ENCODE measurements at regions not wholly inside any gene's neighbourhood (a gene's known extent, or its start where the extent isn't known, plus 50 kb on each side); places are given as distances from the start of the nearest gene placed in this dataset.

- TF ChIP-seq REST (IDR thresholded peaks at IDR 0.05) (no peak), HMGXB4 (CRISPR knock-in tag; IDR thresholded peaks at IDR 0.05; ENCODE audit: borderline replicate concordance) (no peak), SREBF2 (IDR thresholded peaks at IDR 0.05) (no peak)
These were observed 639.0 kb upstream of the ATXN7L3B start (continued) for GRCh38 chr12:73898645-73899044.

- H3K27ac ChIP-seq = peak overlapping the region in 1 of 2 experiments; percentile 39; a peak in 1 of 6 replicates
- no peak for ATAC-seq
- ChIA-PET CTCF (no interaction called here), POLR2A (no interaction called here)
- no peak overlapping the region for H3K4me3 ChIP-seq
- FAIRE-seq = peak; percentile 96
- WGBS (ENCODE audit: missing lambda C conversion rate) = 4% methylated on average over 2 of the region's 2 CpGs
- DNase-seq (ENCODE audit: low read depth in 1 of 2, low spot score in 1 of 2) = peak in 1 of 2 experiments; percentile 21
- H3K4me2 ChIP-seq = peak overlapping the region; percentile 56
- TF ChIP-seq BCL3 (IDR thresholded peaks at IDR 0.05) = no peak
- no peak for TF ChIP-seq SREBF2 (IDR thresholded peaks at IDR 0.05)
- TF ChIP-seq PBX3 (IDR thresholded peaks at IDR 0.05) = no peak
- TF ChIP-seq ELK1 (IDR thresholded peaks at IDR 0.05; ENCODE audit: low read depth, low read length) = no peak
- TF ChIP-seq RCOR1 (IDR thresholded peaks at IDR 0.05; ENCODE audit: low read depth, low read length) = no peak
- TF ChIP-seq SMC3 (IDR thresholded peaks at IDR 0.05) = no peak
- no peak for TF ChIP-seq GATA3 (IDR thresholded peaks at IDR 0.05; ENCODE audit: borderline replicate concordance)
- no peaks in the 10 kb centered on the region for H3K9me3 ChIP-seq
- H3K4me1 ChIP-seq = peaks cover 17% of the 10 kb centered on the region; the same call in 2 of the 3 replicates
These were observed 635.4 kb upstream of the ATXN7L3B start for GRCh38 chr12:73902260-73902659.

- Histone ChIP-seq H3K4me1 (peaks cover 14% of the 10 kb centered on the region; the same call in 2 of the 3 replicates), H3K4me3 (no peak overlapping the region), H3K27ac (no peak overlapping the region), H3K9me3 (no peaks in the 10 kb centered on the region), H3K4me2 (no peak overlapping the region)
- peak; percentile 28 for FAIRE-seq
- no peak for ATAC-seq
- WGBS (ENCODE audit: missing lambda C conversion rate) = 61% methylated on average over 4 of the region's 4 CpGs
- ChIA-PET POLR2A (no interaction called here), CTCF (no interaction called here)
- no peak for DNase-seq (ENCODE audit: low read depth in 1 of 2, low spot score in 1 of 2)
- no peak for TF ChIP-seq ELK1 (IDR thresholded peaks at IDR 0.05; ENCODE audit: low read depth, low read length)
- no peak for TF ChIP-seq NR3C1 (IDR thresholded peaks at IDR 0.05)
- TF ChIP-seq GATA3 (IDR thresholded peaks at IDR 0.05; ENCODE audit: borderline replicate concordance) = no peak
- TF ChIP-seq EHF (CRISPR knock-in tag; IDR thresholded peaks at IDR 0.05) = no peak
- TF ChIP-seq HEYL (CRISPR knock-in tag; IDR thresholded peaks at IDR 0.05) = no peak
- TF ChIP-seq JUN (IDR thresholded peaks at IDR 0.05) = no peak
- TF ChIP-seq NPAS2 (CRISPR knock-in tag; IDR thresholded peaks at IDR 0.05; ENCODE audit: borderline replicate concordance) = no peak
- TF ChIP-seq FOSL2 (IDR thresholded peaks at IDR 0.05) = no peak
- no peak for TF ChIP-seq FOSL2 (CRISPR knock-in tag; IDR thresholded peaks at IDR 0.05)
- TF ChIP-seq POLR2AphosphoS2 (conservative IDR thresholded peaks at IDR 0.05; ENCODE audit: low read length) = no peak
- TF ChIP-seq MAX (IDR thresholded peaks at IDR 0.05) = no peak
- no peak for TF ChIP-seq CTCF (IDR thresholded peaks at IDR 0.05)
- no peak for TF ChIP-seq RFX5 (IDR thresholded peaks at IDR 0.05)
- no peak for TF ChIP-seq BHLHE40 (IDR thresholded peaks at IDR 0.05; ENCODE audit: low read depth, low read length)
- no peak for TF ChIP-seq JUNB (IDR thresholded peaks at IDR 0.05)
- TF ChIP-seq ZFP36 (IDR thresholded peaks at IDR 0.05; ENCODE audit: borderline replicate concordance, partially characterized antibody) = no peak
- TF ChIP-seq CHD2 (IDR thresholded peaks at IDR 0.05; ENCODE audit: low read length, partially characterized antibody) = no peak
These were observed 630.9 kb upstream of the ATXN7L3B start for GRCh38 chr12:73906757-73907156.

Data from A549 (cell line).